ENCODE measurements at regions not wholly inside any gene's neighbourhood (a gene's known extent, or its start where the extent isn't known, plus 50 kb on each side); places are given as distances from the start of the nearest gene placed in this dataset.
A peak's percentile ranks its signal among the peaks of the same experiment; 100 is the strongest.

- no peak overlapping the region for H3K4me3 ChIP-seq (ENCODE audit: control insufficient read depth, low read depth, low read length)
- TF ChIP-seq, protein P1, sequence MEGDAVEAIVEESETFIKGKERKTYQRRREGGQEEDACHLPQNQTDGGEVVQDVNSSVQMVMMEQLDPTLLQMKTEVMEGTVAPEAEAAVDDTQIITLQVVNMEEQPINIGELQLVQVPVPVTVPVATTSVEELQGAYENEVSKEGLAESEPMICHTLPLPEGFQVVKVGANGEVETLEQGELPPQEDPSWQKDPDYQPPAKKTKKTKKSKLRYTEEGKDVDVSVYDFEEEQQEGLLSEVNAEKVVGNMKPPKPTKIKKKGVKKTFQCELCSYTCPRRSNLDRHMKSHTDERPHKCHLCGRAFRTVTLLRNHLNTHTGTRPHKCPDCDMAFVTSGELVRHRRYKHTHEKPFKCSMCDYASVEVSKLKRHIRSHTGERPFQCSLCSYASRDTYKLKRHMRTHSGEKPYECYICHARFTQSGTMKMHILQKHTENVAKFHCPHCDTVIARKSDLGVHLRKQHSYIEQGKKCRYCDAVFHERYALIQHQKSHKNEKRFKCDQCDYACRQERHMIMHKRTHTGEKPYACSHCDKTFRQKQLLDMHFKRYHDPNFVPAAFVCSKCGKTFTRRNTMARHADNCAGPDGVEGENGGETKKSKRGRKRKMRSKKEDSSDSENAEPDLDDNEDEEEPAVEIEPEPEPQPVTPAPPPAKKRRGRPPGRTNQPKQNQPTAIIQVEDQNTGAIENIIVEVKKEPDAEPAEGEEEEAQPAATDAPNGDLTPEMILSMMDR (conservative IDR thresholded peaks at IDR 0.05; ENCODE audit: control insufficient read depth, insufficient read depth, low read depth, low read length), result no peak
- DNase-seq (ENCODE audit: low read depth), result no peak
Measured at GRCh38 chr14:87283547-87283946, 709.4 kb downstream of the GALC start.

DNA sequence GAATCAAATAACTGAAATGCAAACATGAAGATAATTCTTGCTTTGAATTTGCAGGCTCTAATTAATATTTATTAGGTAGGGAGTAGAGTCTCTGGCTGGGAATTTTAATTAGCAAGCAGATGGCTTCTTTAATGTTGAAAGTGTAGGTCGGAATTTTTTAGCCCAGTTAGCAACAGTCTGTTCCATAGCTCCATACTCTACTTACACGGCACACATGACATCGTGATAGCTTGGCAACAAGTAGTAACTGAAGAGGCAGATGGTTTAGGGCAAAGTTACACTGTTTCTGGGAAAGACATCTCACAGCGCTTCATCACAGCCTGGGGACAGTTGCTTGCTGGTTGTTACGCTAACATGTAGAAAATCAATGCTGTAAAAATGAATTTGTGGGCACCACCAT is 710.7 kb downstream of the GALC start:
- TF ChIP-seq, protein P1 (conservative IDR thresholded peaks at IDR 0.05; ENCODE audit: control insufficient read depth, insufficient read depth, low read depth, low read length), result no peak
- no peak overlapping the region for H3K4me3 ChIP-seq (ENCODE audit: control insufficient read depth, low read depth, low read length)
- no peak for DNase-seq (ENCODE audit: low read depth)

- TF ChIP-seq, protein P1 (conservative IDR thresholded peaks at IDR 0.05; ENCODE audit: control insufficient read depth, insufficient read depth, low read depth, low read length), result no peak
- H3K4me3 ChIP-seq (ENCODE audit: control insufficient read depth, low read depth, low read length), result no peak overlapping the region
- DNase-seq (ENCODE audit: low read depth), result peak; percentile 0
Measured at GRCh38 chr14:87278415-87278814, 714.6 kb downstream of the GALC start.

DNA sequence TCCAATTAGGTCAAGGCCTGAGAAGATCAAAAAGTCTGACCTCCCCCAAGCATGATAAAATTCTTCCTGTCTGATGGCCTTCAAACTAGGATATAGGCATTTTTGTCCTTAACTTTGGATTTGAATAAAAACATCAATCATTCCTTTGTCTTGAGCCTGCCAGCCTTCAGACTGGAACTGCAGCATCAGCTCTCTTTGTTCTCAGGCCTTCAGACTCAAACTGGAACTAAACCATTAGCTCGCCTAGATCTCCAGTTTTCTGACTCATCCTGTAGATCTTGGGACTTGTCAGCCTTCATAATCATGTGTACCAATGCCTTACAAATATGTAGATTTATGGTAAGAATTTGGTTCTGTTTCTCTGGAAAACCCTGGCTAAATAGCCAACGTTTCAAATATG is 721.7 kb downstream of the GALC start:
- DNase-seq (ENCODE audit: low read depth), result no peak
- no peak overlapping the region for H3K4me3 ChIP-seq (ENCODE audit: control insufficient read depth, low read depth, low read length)
- TF ChIP-seq, protein P1 (conservative IDR thresholded peaks at IDR 0.05; ENCODE audit: control insufficient read depth, insufficient read depth, low read depth, low read length), result no peak

DNA sequence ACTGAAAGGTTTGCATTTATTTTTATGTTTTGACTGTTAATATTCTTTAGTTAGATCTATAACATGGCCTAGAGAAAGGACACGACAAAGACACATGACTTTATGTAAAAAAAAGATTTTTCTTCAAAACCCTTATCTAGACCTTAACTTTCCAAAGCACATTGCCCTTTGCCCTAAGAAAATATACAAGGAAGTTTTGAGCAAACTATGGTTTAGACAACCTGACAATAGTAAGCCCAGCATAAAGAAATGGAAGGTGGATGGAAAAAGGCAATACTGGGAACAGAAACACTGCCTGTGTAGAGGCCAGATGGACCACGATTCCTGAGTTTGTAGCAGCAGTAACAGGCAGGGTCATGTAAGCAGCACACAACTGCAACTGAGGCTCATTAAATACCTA is 724.0 kb downstream of the GALC start:
- no peak for DNase-seq (ENCODE audit: low read depth)
- H3K4me3 ChIP-seq (ENCODE audit: control insufficient read depth, low read depth, low read length), result no peak overlapping the region
- TF ChIP-seq, protein P1 (conservative IDR thresholded peaks at IDR 0.05; ENCODE audit: control insufficient read depth, insufficient read depth, low read depth, low read length), result no peak

DNA sequence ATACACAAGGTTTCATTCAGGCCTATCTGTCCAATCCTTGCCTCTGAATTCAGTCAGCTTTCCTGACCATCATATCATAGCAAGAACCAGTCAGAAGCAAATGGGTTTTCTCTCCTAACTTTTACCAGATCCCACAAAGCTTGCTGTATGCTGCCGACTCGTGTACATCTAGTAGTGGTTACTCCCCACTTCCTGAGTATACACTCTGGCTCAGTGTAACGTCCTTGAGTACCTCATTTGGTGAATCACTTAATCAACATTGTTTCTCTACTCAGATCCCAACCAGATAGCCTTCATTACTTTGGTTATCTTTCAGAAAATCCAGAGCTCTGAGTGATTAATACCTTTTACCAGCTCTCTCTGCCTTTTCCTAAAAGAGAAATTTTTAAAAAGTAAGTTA is 728.2 kb downstream of the GALC start:
- no peak for DNase-seq (ENCODE audit: low read depth)
- TF ChIP-seq, protein P1 (conservative IDR thresholded peaks at IDR 0.05; ENCODE audit: control insufficient read depth, insufficient read depth, low read depth, low read length), result no peak
- no peak overlapping the region for H3K4me3 ChIP-seq (ENCODE audit: control insufficient read depth, low read depth, low read length)

GRCh38 chr14:87264272-87264785 is 728.7 kb downstream of the GALC start:
- TF ChIP-seq, protein P1 (conservative IDR thresholded peaks at IDR 0.05; ENCODE audit: control insufficient read depth, insufficient read depth, low read depth, low read length), result no peak
- DNase-seq (ENCODE audit: low read depth), result no peak
- no peak overlapping the region for H3K4me3 ChIP-seq (ENCODE audit: control insufficient read depth, low read depth, low read length)
